Dendritic cell treated with granulocyte-macrophage colony-stimulating factor and Interleukin-4, amounts not matched to agents 40 ng/mL and 50 ng/mL, for 4 days (primary cell): ENCODE measurements at regions not wholly inside any gene's neighbourhood (a gene's known extent, or its start where the extent isn't known, plus 50 kb on each side); places are given as distances from the start of the nearest gene placed in this dataset.
"Not testable (repeated sequence)": the region's sequence is repeated elsewhere in the genome, so short reads cannot be mapped to it uniquely, and the experiment has no call there.

Experiments used
- H3K27ac Mint-ChIP-seq: one replicate; pipeline ENCODE4 v1.8.0; 2022; ENCODE audit warnings: mild to moderate bottlenecking, mixed read lengths
- H3K27me3 Mint-ChIP-seq: one replicate; pipeline ENCODE4 v1.8.0; 2022; ENCODE audit warnings: mild to moderate bottlenecking, mixed read lengths
- H3K36me3 Mint-ChIP-seq: one replicate; pipeline ENCODE4 v1.8.0; 2022; ENCODE audit warnings: low read depth, mixed read lengths
- H3K4me1 Mint-ChIP-seq: one replicate; pipeline ENCODE4 v1.8.0; 2022; ENCODE audit warnings: low read depth, mixed read lengths
- H3K4me3 Mint-ChIP-seq: one replicate; pipeline ENCODE4 v1.8.0; 2022; ENCODE audit warnings: mild to moderate bottlenecking, moderate library complexity, mixed read lengths
- H3K9me3 Mint-ChIP-seq: one replicate; pipeline ENCODE4 v1.8.0; 2022; ENCODE audit warnings: mixed read lengths
- intact Hi-C: fragments of 100-400 bp; cut with micrococcal nuclease; formaldehyde crosslinking; loops from one replicate; pipeline ENCODE4 v1.15.0; 2022

DNA sequence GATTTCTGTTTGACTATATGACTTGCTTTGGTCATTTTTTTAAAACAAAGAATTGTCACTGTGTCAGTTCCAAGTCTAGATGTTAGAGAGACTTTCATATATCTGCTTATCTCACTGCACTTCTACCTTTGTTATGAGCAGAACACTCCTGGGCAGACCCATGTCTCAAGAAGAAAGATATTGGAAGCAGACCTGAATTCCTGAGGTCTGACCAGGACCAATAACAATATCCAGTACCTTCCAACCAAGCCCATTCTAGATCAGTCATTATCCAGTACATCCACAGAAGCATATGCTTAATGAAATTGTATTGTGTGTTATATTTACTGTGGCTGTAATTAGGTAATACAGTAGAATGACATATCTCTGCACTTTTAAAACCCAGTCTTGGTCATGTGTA, 811.3 kb upstream of the GBE1 start:
- Mint-ChIP-seq H3K27ac (no peak overlapping the region), H3K36me3 (no peaks in the 10 kb centered on the region), H3K4me3 (no peak overlapping the region), H3K4me1 (no peaks in the 10 kb centered on the region), H3K27me3 (no peaks in the 10 kb centered on the region), H3K9me3 (no peaks in the 10 kb centered on the region)
- intact Hi-C loops = no loop called here

DNA sequence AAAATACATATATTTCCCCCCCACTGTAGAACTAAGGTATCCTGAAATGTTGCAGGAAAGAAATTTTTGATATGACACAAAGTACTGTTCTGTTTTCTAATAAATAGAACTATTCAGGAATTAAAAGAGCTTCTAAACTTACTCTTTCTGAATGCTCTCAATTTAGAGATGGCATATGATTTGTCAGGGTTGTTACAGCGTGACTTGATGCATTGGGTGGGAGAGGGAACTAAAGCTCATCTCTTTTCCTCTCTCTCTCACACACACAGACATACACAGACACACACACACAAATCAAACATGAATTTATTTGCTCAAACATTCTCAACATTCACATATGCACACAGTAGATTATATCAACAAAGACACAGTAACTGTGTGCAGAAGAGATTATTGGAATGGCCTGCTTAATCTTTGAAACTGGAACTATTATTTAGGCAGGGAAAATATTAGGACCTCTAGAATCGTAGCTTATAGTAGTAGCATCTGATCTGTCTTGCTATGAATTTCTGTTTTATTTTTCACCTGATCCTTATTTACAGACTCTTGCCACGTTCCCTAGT, 807.4 kb upstream of the GBE1 start:
- no peaks in the 10 kb centered on the region for H3K27me3 Mint-ChIP-seq
- intact Hi-C loops = no loop called here
- no peaks in the 10 kb centered on the region for H3K36me3 Mint-ChIP-seq
- no peak overlapping the region for H3K4me3 Mint-ChIP-seq
- H3K9me3 Mint-ChIP-seq = peaks cover 8% of the 10 kb centered on the region
- no peak overlapping the region for H3K27ac Mint-ChIP-seq
- H3K4me1 Mint-ChIP-seq = no peaks in the 10 kb centered on the region

GRCh38 chr3:82567029-82567600, 805.7 kb upstream of the GBE1 start:
- Mint-ChIP-seq H3K36me3 (no peaks in the 10 kb centered on the region), H3K4me1 (no peaks in the 10 kb centered on the region), H3K9me3 (peaks cover 8% of the 10 kb centered on the region), H3K4me3 (no peak overlapping the region), H3K27ac (no peak overlapping the region), H3K27me3 (no peaks in the 10 kb centered on the region)
- intact Hi-C loops = no loop called here

DNA sequence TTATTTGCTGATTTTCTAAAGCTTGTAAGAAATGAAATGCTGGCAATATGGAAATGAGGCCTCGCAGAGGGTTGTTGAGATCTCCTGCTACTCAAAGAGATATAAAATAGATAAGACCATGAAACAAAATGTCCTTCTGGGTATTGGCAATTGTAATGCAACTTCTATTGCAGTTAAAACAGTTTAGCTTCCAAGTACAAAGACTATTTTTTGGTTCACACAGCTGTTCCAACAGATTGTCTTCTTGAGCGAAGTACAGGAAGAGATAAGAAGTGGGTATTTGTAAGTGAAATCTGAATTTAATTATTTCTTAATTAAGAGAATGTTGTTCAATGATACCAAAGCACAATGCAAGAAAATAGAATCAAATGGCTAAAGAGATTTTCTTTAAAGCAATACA, 801.5 kb upstream of the GBE1 start:
- Mint-ChIP-seq H3K36me3 (no peaks in the 10 kb centered on the region), H3K9me3 (peaks cover 8% of the 10 kb centered on the region), H3K4me3 (no peak overlapping the region), H3K27ac (no peak overlapping the region), H3K4me1 (no peaks in the 10 kb centered on the region), H3K27me3 (no peaks in the 10 kb centered on the region)
- intact Hi-C loops = no loop called here

DNA sequence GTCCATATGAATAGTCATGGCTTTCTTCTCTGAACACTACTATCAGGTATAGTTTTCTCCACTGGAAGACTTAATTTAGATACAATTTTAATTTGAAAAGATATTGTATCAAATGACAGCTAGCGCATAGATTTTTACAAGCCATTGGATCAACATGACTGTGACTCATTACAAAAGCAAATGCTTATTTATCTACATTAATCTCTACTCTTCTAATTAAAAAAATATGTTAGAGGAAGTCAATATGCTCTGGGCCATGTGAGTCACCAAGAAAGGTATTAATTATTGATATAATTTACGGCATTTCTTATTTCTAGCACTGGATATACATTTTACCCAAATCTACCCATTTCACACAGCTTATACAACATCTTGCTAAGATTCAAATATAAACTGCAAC, 800.3 kb upstream of the GBE1 start:
- no peaks in the 10 kb centered on the region for H3K27me3 Mint-ChIP-seq
- no peak overlapping the region for H3K4me3 Mint-ChIP-seq
- intact Hi-C loops = no loop called here
- no peaks in the 10 kb centered on the region for H3K4me1 Mint-ChIP-seq
- H3K9me3 Mint-ChIP-seq = peaks cover 8% of the 10 kb centered on the region
- no peak overlapping the region for H3K27ac Mint-ChIP-seq
- no peaks in the 10 kb centered on the region for H3K36me3 Mint-ChIP-seq

- Mint-ChIP-seq H3K36me3 (no peaks in the 10 kb centered on the region), H3K9me3 (no peaks in the 10 kb centered on the region), H3K27me3 (no peaks in the 10 kb centered on the region), H3K4me3 (no peak overlapping the region), H3K4me1 (no peaks in the 10 kb centered on the region), H3K27ac (no peak overlapping the region)
- intact Hi-C loops = no loop called here
Measured at GRCh38 chr3:82558081-82558480, 796.6 kb upstream of the GBE1 start.

GRCh38 chr3:82556113-82556512, 794.7 kb upstream of the GBE1 start:
- H3K27ac Mint-ChIP-seq = no peak overlapping the region
- H3K4me3 Mint-ChIP-seq = no peak overlapping the region
- no peaks in the 10 kb centered on the region for H3K27me3 Mint-ChIP-seq
- H3K4me1 Mint-ChIP-seq = no peaks in the 10 kb centered on the region
- intact Hi-C loops = no loop called here
- peaks cover 6% of the 10 kb centered on the region for H3K9me3 Mint-ChIP-seq
- no peaks in the 10 kb centered on the region for H3K36me3 Mint-ChIP-seq

DNA sequence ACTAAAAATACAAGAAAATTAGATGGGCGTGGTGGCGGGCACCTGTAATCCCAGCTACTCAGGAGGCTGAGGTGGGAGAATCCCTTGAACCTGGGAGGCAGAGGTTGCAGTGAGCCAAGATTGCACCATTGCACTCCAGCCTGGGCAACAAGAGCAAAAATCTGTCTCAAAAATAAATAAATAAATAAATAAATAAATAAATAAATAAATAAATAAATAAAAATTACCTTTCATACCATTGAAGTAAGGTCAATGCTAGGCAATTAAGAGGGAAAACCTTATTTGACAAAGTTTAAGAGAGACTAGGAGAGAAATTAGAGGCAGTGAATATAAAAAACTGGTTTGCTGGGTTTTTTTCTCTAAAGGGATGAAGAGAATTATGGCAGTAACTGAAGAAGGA, 781.1 kb upstream of the GBE1 start:
- H3K4me1 Mint-ChIP-seq, H3K4me3 Mint-ChIP-seq, intact Hi-C loops, H3K9me3 Mint-ChIP-seq, H3K36me3 Mint-ChIP-seq, H3K27ac Mint-ChIP-seq, H3K27me3 Mint-ChIP-seq: not testable (repeated sequence)

GRCh38 chr3:82521657-82522056, 760.2 kb upstream of the GBE1 start:
- Mint-ChIP-seq H3K36me3 (no peaks in the 10 kb centered on the region), H3K27ac (no peak overlapping the region), H3K27me3 (no peaks in the 10 kb centered on the region), H3K4me3 (no peak overlapping the region), H3K9me3 (peaks cover 27% of the 10 kb centered on the region), H3K4me1 (no peaks in the 10 kb centered on the region)
- intact Hi-C loops = no loop called here

GRCh38 chr3:82520846-82521245, 759.4 kb upstream of the GBE1 start:
- intact Hi-C loops = no loop called here
- Mint-ChIP-seq H3K4me1 (no peaks in the 10 kb centered on the region), H3K36me3 (no peaks in the 10 kb centered on the region), H3K27ac (no peak overlapping the region), H3K4me3 (no peak overlapping the region), H3K27me3 (no peaks in the 10 kb centered on the region), H3K9me3 (peaks cover 34% of the 10 kb centered on the region)

DNA sequence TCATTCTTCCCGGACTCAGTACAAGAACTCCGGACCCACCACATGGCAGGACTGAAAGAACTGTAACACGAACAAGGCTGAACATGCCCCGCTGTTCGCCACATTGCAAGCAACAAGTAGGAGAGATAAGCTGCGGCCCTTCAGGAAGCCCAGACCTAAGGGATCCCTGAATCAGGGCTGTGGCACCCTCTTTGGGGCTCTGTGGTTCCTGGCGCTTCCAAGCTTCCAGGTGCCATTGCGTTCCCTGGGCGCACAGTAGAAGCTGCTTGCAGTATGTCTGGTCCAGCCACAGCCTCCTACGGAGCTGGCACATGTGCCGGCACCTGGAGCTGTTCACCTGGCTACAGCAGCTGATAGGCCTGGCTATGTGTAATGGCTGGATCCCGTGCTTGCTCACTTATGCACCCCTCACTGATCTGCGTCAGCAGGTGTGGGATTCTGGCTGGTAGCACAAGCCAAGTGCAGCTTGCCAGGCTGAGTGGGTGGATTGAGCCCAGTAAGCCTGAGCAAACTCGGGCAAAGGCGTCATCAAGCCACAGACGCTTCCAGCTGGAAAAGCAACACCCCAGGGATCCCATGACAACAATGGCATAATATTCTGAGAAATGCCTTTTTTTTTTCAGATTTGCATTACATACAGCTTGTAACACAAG, 748.6 kb upstream of the GBE1 start:
- no peaks in the 10 kb centered on the region for H3K4me1 Mint-ChIP-seq
- H3K27ac Mint-ChIP-seq = no peak overlapping the region
- no peaks in the 10 kb centered on the region for H3K27me3 Mint-ChIP-seq
- H3K36me3 Mint-ChIP-seq = no peaks in the 10 kb centered on the region
- peaks cover 26% of the 10 kb centered on the region for H3K9me3 Mint-ChIP-seq
- no peak overlapping the region for H3K4me3 Mint-ChIP-seq
- intact Hi-C loops = no loop called here

- H3K27ac Mint-ChIP-seq = no peak overlapping the region
- no peak overlapping the region for H3K4me3 Mint-ChIP-seq
- intact Hi-C loops = no loop called here
- peaks cover 26% of the 10 kb centered on the region for H3K9me3 Mint-ChIP-seq
- H3K36me3 Mint-ChIP-seq = no peaks in the 10 kb centered on the region
- no peaks in the 10 kb centered on the region for H3K27me3 Mint-ChIP-seq
- no peaks in the 10 kb centered on the region for H3K4me1 Mint-ChIP-seq
Measured at GRCh38 chr3:82509106-82509842, 747.8 kb upstream of the GBE1 start.

DNA sequence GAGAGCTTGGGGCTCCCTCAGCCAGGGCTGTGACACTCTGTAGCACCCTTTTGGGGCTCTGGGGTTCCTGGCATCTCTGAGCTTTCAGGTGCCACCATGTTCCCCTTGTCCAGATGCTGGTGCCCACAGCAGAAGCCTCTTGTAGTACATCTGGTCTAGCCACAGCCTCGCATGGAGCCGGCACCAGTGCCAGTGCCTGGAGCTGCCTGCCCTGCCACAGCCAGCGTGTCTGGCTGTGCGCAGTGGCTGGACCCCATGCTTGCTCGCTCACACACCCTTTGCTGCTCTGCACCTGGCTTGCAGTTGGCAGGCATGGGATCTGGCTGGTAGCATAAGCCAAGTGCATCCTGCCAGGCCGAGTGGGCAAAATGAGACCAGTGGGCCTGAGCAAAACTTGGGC, 744.8 kb upstream of the GBE1 start:
- intact Hi-C loops = no loop called here
- Mint-ChIP-seq H3K4me3 (no peak overlapping the region), H3K27me3 (no peaks in the 10 kb centered on the region), H3K9me3 (peaks cover 26% of the 10 kb centered on the region), H3K27ac (no peak overlapping the region), H3K36me3 (no peaks in the 10 kb centered on the region), H3K4me1 (no peaks in the 10 kb centered on the region)

DNA sequence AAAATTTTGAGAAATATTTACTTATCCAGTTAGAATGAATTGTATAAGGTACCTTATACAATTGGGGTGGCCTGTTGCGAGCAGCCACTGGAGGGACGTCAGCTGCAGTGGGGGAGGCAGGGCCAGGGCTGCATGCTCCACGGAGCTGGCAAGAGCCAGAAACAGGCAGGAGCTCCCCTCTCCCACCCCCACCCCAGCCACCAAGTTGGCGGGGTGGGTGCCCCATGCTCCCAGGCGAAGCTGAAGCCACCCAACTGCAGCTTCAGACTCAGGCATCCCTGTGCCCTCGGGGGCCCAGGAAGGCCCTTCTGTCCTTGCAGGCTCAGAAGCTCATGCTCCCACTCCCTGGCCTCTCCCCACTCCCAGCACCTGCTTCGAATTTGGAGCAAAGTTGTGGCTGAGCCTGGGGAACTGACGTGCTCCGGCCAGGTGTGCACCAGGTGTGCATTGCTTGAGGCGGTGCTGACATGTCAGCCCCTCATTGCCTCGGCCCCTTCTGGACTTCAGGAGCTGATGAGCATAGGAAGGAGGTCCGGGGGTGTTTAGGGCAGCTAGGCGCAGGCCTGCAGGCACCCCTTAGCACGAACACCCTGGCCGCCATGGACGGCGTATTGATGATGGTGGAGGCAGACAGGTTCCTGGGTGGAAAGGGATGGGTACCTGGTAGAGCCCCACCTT, 743.8 kb upstream of the GBE1 start:
- Mint-ChIP-seq H3K27me3 (no peaks in the 10 kb centered on the region), H3K27ac (no peak overlapping the region), H3K4me1 (no peaks in the 10 kb centered on the region), H3K9me3 (peaks cover 26% of the 10 kb centered on the region), H3K4me3 (no peak overlapping the region), H3K36me3 (no peaks in the 10 kb centered on the region)
- intact Hi-C loops = no loop called here
